ENCODE measurements at regions not wholly inside any gene's neighbourhood (a gene's known extent, or its start where the extent isn't known, plus 50 kb on each side); places are given as distances from the start of the nearest gene placed in this dataset.
"Not testable (repeated sequence)": the region's sequence is repeated elsewhere in the genome, so short reads cannot be mapped to it uniquely, and the experiment has no call there.

GRCh38 chr18:10175333-10175732 is 261.5 kb downstream of the VAPA start:
- not testable (repeated sequence) for TF ChIP-seq EZH2phosphoT487 (IDR thresholded peaks at IDR 0.05; ENCODE audit: borderline replicate concordance, low read length); CTCF (IDR thresholded peaks at IDR 0.05; ENCODE audit: low read depth, low read length, poor library complexity, severe bottlenecking)
